GM23338 (cell line): ENCODE measurements at regions not wholly inside any gene's neighbourhood (a gene's known extent, or its start where the extent isn't known, plus 50 kb on each side); places are given as distances from the start of the nearest gene placed in this dataset.
A peak's percentile ranks its signal among the peaks of the same experiment; 100 is the strongest.

Experiments
- ATAC-seq: fragments of 200-7000 bp; cut with Tn5 transposase; 3 replicates; pipeline ENCODE4 v1.9.1; 2020
- DNase-seq: peaks from one replicate; pipeline ENCODE4 v3.0.0-alpha.2; 2015; ENCODE audit warnings: low spot score
- H2AFZ ChIP-seq: fragments of 200-600 bp; sonication (generic); 2 replicates; pipeline ENCODE4 v1.8.0; 2016; ENCODE audit warnings: antibody characterized with exemption, mild to moderate bottlenecking, moderate library complexity
- H3F3A ChIP-seq: fragments of 200-600 bp; sonication (generic); replicated peaks from 2 replicates; pipeline ENCODE4 v1.8.0; 2017; ENCODE audit warnings: antibody characterized with exemption, mixed run types, low read depth
- H3K27ac ChIP-seq: fragments of 200-600 bp; sonication (generic); 2 replicates; pipeline ENCODE4 v1.6.1; 2016; ENCODE audit warnings: low read depth
- H3K27me3 ChIP-seq: fragments of 200-600 bp; sonication (generic); 2 replicates; pipeline ENCODE4 v1.8.0; 2016; ENCODE audit warnings: mild to moderate bottlenecking, mixed run types, moderate library complexity; ENCODE audit not compliant: insufficient read depth
- H3K36me3 ChIP-seq: fragments of 200-600 bp; sonication (generic); 2 replicates; pipeline ENCODE4 v1.8.0; 2016; ENCODE audit warnings: mild to moderate bottlenecking; ENCODE audit not compliant: insufficient read depth
- H3K4me1 ChIP-seq: fragments of 200-600 bp; sonication (generic); 2 replicates; pipeline ENCODE4 v1.8.0; 2016; ENCODE audit warnings: mild to moderate bottlenecking, moderate library complexity; ENCODE audit not compliant: insufficient read depth
- H3K4me2 ChIP-seq: fragments of 200-600 bp; sonication (generic); 2 replicates; pipeline ENCODE4 v1.7.1; 2017; ENCODE audit warnings: mixed run types
- H3K4me3 ChIP-seq: fragments of 200-600 bp; sonication (generic); 2 replicates; pipeline ENCODE4 v1.6.1; 2016; ENCODE audit warnings: mixed run types
- H3K79me2 ChIP-seq: fragments of 200-600 bp; sonication (generic); replicated peaks from 2 replicates; pipeline ENCODE4 v1.8.0; 2017; ENCODE audit warnings: mild to moderate bottlenecking; ENCODE audit not compliant: insufficient read depth
- H3K9me2 ChIP-seq: fragments of 200-600 bp; sonication (generic); 2 replicates; pipeline ENCODE4 v1.8.0; 2017; ENCODE audit not compliant: insufficient read depth
- H4K20me1 ChIP-seq: fragments of 200-600 bp; sonication (generic); replicated peaks from 2 replicates; pipeline ENCODE4 v1.8.0; 2017; ENCODE audit warnings: mild to moderate bottlenecking; ENCODE audit not compliant: insufficient read depth
- H3K27ac Mint-ChIP-seq: 2 replicates; pipeline ENCODE4 v1.8.0; 2020; ENCODE audit warnings: inconsistent platforms, mild to moderate bottlenecking, moderate library complexity, mixed read lengths
- H3K27me3 Mint-ChIP-seq: 3 replicates; pipeline ENCODE4 v1.8.0; 2022; ENCODE audit warnings: low read depth, mild to moderate bottlenecking, moderate library complexity, mixed read lengths, inconsistent platforms; ENCODE audit not compliant: insufficient read depth, poor library complexity
- H3K36me3 Mint-ChIP-seq: 3 replicates; pipeline ENCODE4 v1.8.0; 2021; ENCODE audit warnings: low read depth, mild to moderate bottlenecking, inconsistent platforms, moderate library complexity, mixed read lengths
- H3K4me1 Mint-ChIP-seq: 3 replicates; pipeline ENCODE4 v1.8.0; 2020; ENCODE audit warnings: mild to moderate bottlenecking, inconsistent platforms, mixed read lengths
- H3K4me3 Mint-ChIP-seq: 3 replicates; pipeline ENCODE4 v1.8.0; 2021; ENCODE audit warnings: moderate library complexity, mild to moderate bottlenecking, inconsistent platforms, mixed read lengths
- H3K9me3 Mint-ChIP-seq: 3 replicates; pipeline ENCODE4 v1.8.0; 2020; ENCODE audit warnings: moderate library complexity, mild to moderate bottlenecking, inconsistent platforms, mixed read lengths
- CREB1 ChIP-seq: fragments of 250-450 bp; sonication (Bioruptor Pico); IDR thresholded peaks from 2 replicates; pipeline ENCODE4 v1.5.0; 2020; ENCODE audit warnings: low read depth, mild to moderate bottlenecking, moderate library complexity
- CTCF ChIP-seq, 2 experiments: fragments of 200-600 bp in 1 of 2; sonication (generic) in 1 of 2; conservative IDR thresholded peaks; 2 replicates each; pipeline versions ENCODE4 v1.5.1 to v1.6.1; 2016 to 2017; ENCODE audit warnings: antibody characterized with exemption in 2 of 2, low read depth in 2 of 2, mild to moderate bottlenecking in 2 of 2, moderate library complexity in 1 of 2
- ETS1 ChIP-seq: IDR thresholded peaks from 2 replicates; pipeline ENCODE4 v1.6.1; 2016; ENCODE audit warnings: antibody characterized with exemption
- EZH2phosphoT487 ChIP-seq: fragments of 200-600 bp; sonication (generic); IDR thresholded peaks from one replicate; pipeline ENCODE4 v1.8.1; 2018; ENCODE audit warnings: antibody characterized with exemption; ENCODE audit not compliant: unreplicated experiment
- NANOG ChIP-seq: IDR thresholded peaks from 2 replicates; pipeline ENCODE4 v1.6.1; 2016; ENCODE audit warnings: antibody characterized with exemption, borderline replicate concordance
- POLR2AphosphoS5 ChIP-seq: IDR thresholded peaks from 2 replicates; pipeline ENCODE4 v1.6.1; 2016; ENCODE audit warnings: antibody characterized with exemption, low read depth
- STAT1 ChIP-seq: IDR thresholded peaks from one replicate; pipeline ENCODE4 v1.6.1; 2016; ENCODE audit warnings: antibody characterized with exemption; ENCODE audit not compliant: unreplicated experiment
- ZNF331 ChIP-seq: fragments of 250-450 bp; sonication (Bioruptor Pico); IDR thresholded peaks from 2 replicates; pipeline ENCODE4 v1.5.0; 2020; ENCODE audit warnings: low read depth, mild to moderate bottlenecking, moderate library complexity
- ZNF462 ChIP-seq: fragments of 250-450 bp; sonication (Bioruptor Pico); IDR thresholded peaks from 2 replicates; pipeline ENCODE4 v1.5.0; 2020; ENCODE audit warnings: mild to moderate bottlenecking, moderate library complexity

DNA sequence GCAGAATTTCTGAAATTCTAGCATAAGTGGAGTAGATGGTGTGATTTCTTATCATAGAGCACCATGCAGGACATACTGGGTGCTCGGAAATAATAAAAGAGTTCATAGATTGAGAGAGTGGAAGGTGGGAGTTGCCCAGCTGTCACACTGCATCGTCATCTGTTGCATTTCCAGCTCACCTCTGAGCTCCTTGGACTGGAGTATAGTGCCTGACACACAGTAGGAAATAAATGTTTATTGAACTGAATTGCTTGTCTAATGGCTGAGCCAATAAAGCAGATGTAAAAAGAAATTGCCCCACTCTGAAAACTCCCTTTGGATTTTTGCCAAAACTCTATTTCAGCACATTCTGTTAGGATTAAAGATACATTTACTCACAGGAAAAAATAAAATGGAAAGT is 108.9 kb upstream of the UBE2E1 start (continued):
- TF ChIP-seq ZNF462 (CRISPR knock-in tag): no peak
- no peak for TF ChIP-seq STAT1
- no peak for TF ChIP-seq CREB1
- TF ChIP-seq ZNF331: no peak
- TF ChIP-seq CTCF (conservative IDR thresholded peaks at IDR 0.05; ENCODE audit: low read depth in 2 of 2): no peak
- TF ChIP-seq NANOG: no peak
- no peak for TF ChIP-seq POLR2AphosphoS5

GRCh38 chr3:23697416-23697815 is 108.3 kb upstream of the UBE2E1 start:
- peaks cover 1% of the 10 kb centered on the region for H3K27me3 Mint-ChIP-seq
- no peak for TF ChIP-seq ETS1
- no peak for TF ChIP-seq EZH2phosphoT487
- no peak for TF ChIP-seq CTCF (conservative IDR thresholded peaks at IDR 0.05; ENCODE audit: low read depth in 2 of 2)
- no peak for TF ChIP-seq POLR2AphosphoS5
- TF ChIP-seq STAT1: no peak

More at GRCh38 chr3:23697416-23697815, 108.3 kb upstream of the UBE2E1 start:
- Histone ChIP-seq H3K36me3 (no peaks in the 10 kb centered on the region), H2AFZ (no peak overlapping the region), H3K4me2 (no peak overlapping the region), H3K27me3 (no peaks in the 10 kb centered on the region), H3K27ac (no peak overlapping the region), H3K4me3 (no peak overlapping the region), H3K79me2 (no peaks in the 10 kb centered on the region), H3F3A (no peaks in the 10 kb centered on the region), H3K4me1 (peaks cover 5% of the 10 kb centered on the region; the same call in 1 of the 2 replicates), H4K20me1 (no peaks in the 10 kb centered on the region), H3K9me2 (no peaks in the 10 kb centered on the region)
- Mint-ChIP-seq H3K36me3 (no peaks in the 10 kb centered on the region), H3K4me3 (no peak overlapping the region), H3K4me1 (peaks cover 17% of the 10 kb centered on the region), H3K27ac (no peak overlapping the region), H3K9me3 (no peaks in the 10 kb centered on the region)
- DNase-seq (peak; percentile 65), ATAC-seq (peak; percentile 96)
